Ishikawa (cell line): ENCODE measurements at regions not wholly inside any gene's neighbourhood (a gene's known extent, or its start where the extent isn't known, plus 50 kb on each side); places are given as distances from the start of the nearest gene placed in this dataset.

Source experiments
- CEBPB ChIP-seq: IDR thresholded peaks from 2 replicates; pipeline ENCODE4 v1.6.1; 2012
- CREB1 ChIP-seq: IDR thresholded peaks from 2 replicates; pipeline ENCODE4 v1.6.1; 2012; ENCODE audit warnings: low read depth
- EGR1 ChIP-seq: IDR thresholded peaks from 2 replicates; pipeline ENCODE4 v1.6.1; 2012
- EP300 ChIP-seq: IDR thresholded peaks from 2 replicates; pipeline ENCODE4 v1.6.1; 2012; ENCODE audit warnings: borderline replicate concordance
- FOXM1 ChIP-seq: IDR thresholded peaks from 2 replicates; pipeline ENCODE4 v1.6.1; 2012; ENCODE audit warnings: low read depth, borderline replicate concordance
- MAX ChIP-seq: IDR thresholded peaks from 2 replicates; pipeline ENCODE4 v1.6.1; 2012
- NFIC ChIP-seq: IDR thresholded peaks from 2 replicates; pipeline ENCODE4 v1.6.1; 2012
- RAD21 ChIP-seq: IDR thresholded peaks from 2 replicates; pipeline ENCODE4 v1.6.1; 2012; ENCODE audit warnings: low read depth
- TAF1 ChIP-seq: IDR thresholded peaks from 2 replicates; pipeline ENCODE4 v1.6.1; 2012; ENCODE audit warnings: low read depth, mild to moderate bottlenecking
- TCF12 ChIP-seq: IDR thresholded peaks from 2 replicates; pipeline ENCODE4 v1.6.1; 2012; ENCODE audit warnings: low read depth
- TEAD4 ChIP-seq: IDR thresholded peaks from 2 replicates; pipeline ENCODE4 v1.6.1; 2012
- YY1 ChIP-seq: IDR thresholded peaks from 2 replicates; pipeline ENCODE4 v1.6.1; 2012; ENCODE audit warnings: low read depth
- ZBTB7A ChIP-seq: IDR thresholded peaks from 2 replicates; pipeline ENCODE4 v1.6.1; 2012; ENCODE audit warnings: low read depth
- TF ChIP-seq, protein P1 (sequence below): IDR thresholded peaks from 2 replicates; pipeline ENCODE4 v1.6.1; 2012; ENCODE audit warnings: low read depth, mild to moderate bottlenecking
- TF ChIP-seq, protein P2 (sequence below): IDR thresholded peaks from 2 replicates; pipeline ENCODE4 v1.6.1; 2012

GRCh38 chr20:22470620-22471026, 113.7 kb downstream of the FOXA2 start:
- no peak for TF ChIP-seq NFIC
- TF ChIP-seq CEBPB: no peak
- TF ChIP-seq, protein P1, sequence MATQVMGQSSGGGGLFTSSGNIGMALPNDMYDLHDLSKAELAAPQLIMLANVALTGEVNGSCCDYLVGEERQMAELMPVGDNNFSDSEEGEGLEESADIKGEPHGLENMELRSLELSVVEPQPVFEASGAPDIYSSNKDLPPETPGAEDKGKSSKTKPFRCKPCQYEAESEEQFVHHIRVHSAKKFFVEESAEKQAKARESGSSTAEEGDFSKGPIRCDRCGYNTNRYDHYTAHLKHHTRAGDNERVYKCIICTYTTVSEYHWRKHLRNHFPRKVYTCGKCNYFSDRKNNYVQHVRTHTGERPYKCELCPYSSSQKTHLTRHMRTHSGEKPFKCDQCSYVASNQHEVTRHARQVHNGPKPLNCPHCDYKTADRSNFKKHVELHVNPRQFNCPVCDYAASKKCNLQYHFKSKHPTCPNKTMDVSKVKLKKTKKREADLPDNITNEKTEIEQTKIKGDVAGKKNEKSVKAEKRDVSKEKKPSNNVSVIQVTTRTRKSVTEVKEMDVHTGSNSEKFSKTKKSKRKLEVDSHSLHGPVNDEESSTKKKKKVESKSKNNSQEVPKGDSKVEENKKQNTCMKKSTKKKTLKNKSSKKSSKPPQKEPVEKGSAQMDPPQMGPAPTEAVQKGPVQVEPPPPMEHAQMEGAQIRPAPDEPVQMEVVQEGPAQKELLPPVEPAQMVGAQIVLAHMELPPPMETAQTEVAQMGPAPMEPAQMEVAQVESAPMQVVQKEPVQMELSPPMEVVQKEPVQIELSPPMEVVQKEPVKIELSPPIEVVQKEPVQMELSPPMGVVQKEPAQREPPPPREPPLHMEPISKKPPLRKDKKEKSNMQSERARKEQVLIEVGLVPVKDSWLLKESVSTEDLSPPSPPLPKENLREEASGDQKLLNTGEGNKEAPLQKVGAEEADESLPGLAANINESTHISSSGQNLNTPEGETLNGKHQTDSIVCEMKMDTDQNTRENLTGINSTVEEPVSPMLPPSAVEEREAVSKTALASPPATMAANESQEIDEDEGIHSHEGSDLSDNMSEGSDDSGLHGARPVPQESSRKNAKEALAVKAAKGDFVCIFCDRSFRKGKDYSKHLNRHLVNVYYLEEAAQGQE: no peak
- no peak for TF ChIP-seq ZBTB7A
- TF ChIP-seq MAX: no peak
- no peak for TF ChIP-seq RAD21
- no peak for TF ChIP-seq TEAD4
- TF ChIP-seq TCF12: no peak
- no peak for TF ChIP-seq CREB1
- TF ChIP-seq EP300: no peak
- TF ChIP-seq, protein P2, sequence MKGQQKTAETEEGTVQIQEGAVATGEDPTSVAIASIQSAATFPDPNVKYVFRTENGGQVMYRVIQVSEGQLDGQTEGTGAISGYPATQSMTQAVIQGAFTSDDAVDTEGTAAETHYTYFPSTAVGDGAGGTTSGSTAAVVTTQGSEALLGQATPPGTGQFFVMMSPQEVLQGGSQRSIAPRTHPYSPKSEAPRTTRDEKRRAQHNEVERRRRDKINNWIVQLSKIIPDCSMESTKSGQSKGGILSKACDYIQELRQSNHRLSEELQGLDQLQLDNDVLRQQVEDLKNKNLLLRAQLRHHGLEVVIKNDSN: no peak
- no peak for TF ChIP-seq EGR1
- no peak for TF ChIP-seq YY1
- TF ChIP-seq FOXM1: no peak
- no peak for TF ChIP-seq TAF1

GRCh38 chr20:22466447-22467171, 117.8 kb downstream of the FOXA2 start:
- TF ChIP-seq CREB1 (no peak), RAD21 (no peak), YY1 (no peak), TAF1 (no peak), TEAD4 (no peak), TCF12 (no peak)
- TF ChIP-seq, protein P2: no peak

DNA sequence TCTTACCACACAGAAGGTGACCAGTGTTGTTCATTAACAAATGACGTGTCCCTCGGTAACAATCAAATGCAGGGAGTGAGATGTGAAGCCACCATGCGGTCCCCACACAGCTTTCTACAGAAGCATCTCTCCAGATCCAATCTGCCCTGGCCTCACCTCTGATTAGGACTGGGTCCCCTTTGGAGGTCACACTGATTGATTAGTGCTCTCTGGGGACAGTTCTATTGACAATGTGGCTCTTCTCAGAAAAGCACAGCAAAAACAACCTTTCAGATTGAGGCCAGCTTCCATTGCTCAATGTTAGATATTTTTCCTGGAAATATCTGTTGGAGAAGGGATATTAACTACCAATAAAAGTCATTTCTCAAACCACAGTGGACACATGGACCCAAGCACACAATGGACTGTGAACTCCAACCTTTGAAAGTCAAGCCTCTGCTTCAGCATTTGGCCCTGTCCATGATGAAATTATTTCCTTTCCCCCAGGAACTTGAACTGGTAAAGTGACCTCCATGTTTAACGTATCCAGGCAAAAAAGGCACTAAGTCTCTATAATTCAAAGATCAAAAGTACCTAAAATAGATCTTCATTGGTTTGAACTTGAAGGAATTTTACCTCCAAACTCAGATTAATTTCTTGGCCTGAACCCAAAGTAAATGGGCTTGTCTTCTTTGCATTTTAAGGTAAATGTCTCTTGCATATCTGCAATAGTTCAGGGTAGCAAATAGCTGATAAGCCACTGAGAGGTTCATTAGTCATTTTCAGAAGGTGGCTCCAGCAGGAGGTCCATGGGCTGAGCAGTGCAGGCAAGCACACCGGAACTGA, 118.5 kb downstream of the FOXA2 start:
- no peak for TF ChIP-seq TAF1
- TF ChIP-seq TEAD4: no peak
- TF ChIP-seq FOXM1: no peak
- no peak for TF ChIP-seq YY1
- no peak for TF ChIP-seq CREB1
- TF ChIP-seq, protein P2: no peak
- TF ChIP-seq MAX: no peak
- TF ChIP-seq EP300: no peak
- no peak for TF ChIP-seq ZBTB7A
- no peak for TF ChIP-seq CEBPB
- TF ChIP-seq NFIC: no peak
- TF ChIP-seq TCF12: no peak
- no peak for TF ChIP-seq RAD21
- TF ChIP-seq EGR1: no peak
- TF ChIP-seq, protein P1: no peak

GRCh38 chr20:22464312-22465003, 119.9 kb downstream of the FOXA2 start:
- no peak for TF ChIP-seq TCF12
- no peak for TF ChIP-seq TEAD4
- no peak for TF ChIP-seq EGR1
- no peak for TF ChIP-seq ZBTB7A
- no peak for TF ChIP-seq CEBPB
- TF ChIP-seq, protein P1: no peak
- TF ChIP-seq, protein P2: no peak
- TF ChIP-seq FOXM1: no peak
- no peak for TF ChIP-seq CREB1
- no peak for TF ChIP-seq MAX
- TF ChIP-seq NFIC: no peak
- no peak for TF ChIP-seq RAD21
- no peak for TF ChIP-seq EP300
- no peak for TF ChIP-seq TAF1
- no peak for TF ChIP-seq YY1
